Suprapubic skin (tissue), 4 donors: ENCODE measurements at regions not wholly inside any gene's neighbourhood (a gene's known extent, or its start where the extent isn't known, plus 50 kb on each side); places are given as distances from the start of the nearest gene placed in this dataset.

Experiments
- DNase-seq, 2 donors: peaks; one replicate each; pipeline ENCODE4 v3.0.0-alpha.2; 2019; ENCODE audit warnings: low spot score in 2 of 2
- H3K27ac ChIP-seq: fragments of 200-600 bp; sonication (generic); one replicate; pipeline ENCODE4 v1.5.1; 2019
- H3K27me3 ChIP-seq: fragments of 200-600 bp; sonication (generic); one replicate; pipeline ENCODE4 v1.5.1; 2019
- H3K36me3 ChIP-seq: fragments of 200-600 bp; sonication (generic); one replicate; pipeline ENCODE4 v1.5.1; 2019
- H3K4me1 ChIP-seq: fragments of 200-600 bp; sonication (generic); one replicate; pipeline ENCODE4 v1.5.1; 2019
- H3K4me3 ChIP-seq: fragments of 200-600 bp; sonication (generic); one replicate; pipeline ENCODE4 v1.5.1; 2019; ENCODE audit warnings: mild to moderate bottlenecking
- H3K9me3 ChIP-seq: fragments of 200-600 bp; sonication (generic); one replicate; pipeline ENCODE4 v1.5.1; 2019
- EP300 ChIP-seq: sonication (generic); formaldehyde crosslinking; IDR thresholded peaks from one replicate; pipeline ENCODE4 v1.6.1; 2017; ENCODE audit warnings: antibody characterized with exemption
- POLR2A ChIP-seq, 2 donors: fragments of 450-650 bp; IDR thresholded peaks; one replicate each; pipeline ENCODE4 v1.6.1; 2017; ENCODE audit warnings: antibody characterized with exemption in 2 of 2, mild to moderate bottlenecking in 2 of 2, moderate library complexity in 2 of 2
- POLR2AphosphoS5 ChIP-seq, 3 donors: sonication (generic); formaldehyde crosslinking; IDR thresholded peaks; one replicate each; pipeline ENCODE4 v1.6.1; 2017; ENCODE audit warnings: antibody characterized with exemption in 3 of 3
- WGBS: methylation state at CpG from one replicate; pipeline ENCODE4 v1.1.5; 2018; 5-methylcytosine and 5-hydroxymethylcytosine counted together
- TF ChIP-seq, protein P1 (sequence below), 2 donors: fragments of 200-600 bp in 1 of 2; fragments of 450-650 bp in 1 of 2; sonication (generic) in 1 of 2; IDR thresholded peaks; one replicate each; pipeline ENCODE4 v1.5.1; 2016 to 2019; ENCODE audit warnings: antibody characterized with exemption in 2 of 2, mild to moderate bottlenecking in 1 of 2, moderate library complexity in 1 of 2

DNA sequence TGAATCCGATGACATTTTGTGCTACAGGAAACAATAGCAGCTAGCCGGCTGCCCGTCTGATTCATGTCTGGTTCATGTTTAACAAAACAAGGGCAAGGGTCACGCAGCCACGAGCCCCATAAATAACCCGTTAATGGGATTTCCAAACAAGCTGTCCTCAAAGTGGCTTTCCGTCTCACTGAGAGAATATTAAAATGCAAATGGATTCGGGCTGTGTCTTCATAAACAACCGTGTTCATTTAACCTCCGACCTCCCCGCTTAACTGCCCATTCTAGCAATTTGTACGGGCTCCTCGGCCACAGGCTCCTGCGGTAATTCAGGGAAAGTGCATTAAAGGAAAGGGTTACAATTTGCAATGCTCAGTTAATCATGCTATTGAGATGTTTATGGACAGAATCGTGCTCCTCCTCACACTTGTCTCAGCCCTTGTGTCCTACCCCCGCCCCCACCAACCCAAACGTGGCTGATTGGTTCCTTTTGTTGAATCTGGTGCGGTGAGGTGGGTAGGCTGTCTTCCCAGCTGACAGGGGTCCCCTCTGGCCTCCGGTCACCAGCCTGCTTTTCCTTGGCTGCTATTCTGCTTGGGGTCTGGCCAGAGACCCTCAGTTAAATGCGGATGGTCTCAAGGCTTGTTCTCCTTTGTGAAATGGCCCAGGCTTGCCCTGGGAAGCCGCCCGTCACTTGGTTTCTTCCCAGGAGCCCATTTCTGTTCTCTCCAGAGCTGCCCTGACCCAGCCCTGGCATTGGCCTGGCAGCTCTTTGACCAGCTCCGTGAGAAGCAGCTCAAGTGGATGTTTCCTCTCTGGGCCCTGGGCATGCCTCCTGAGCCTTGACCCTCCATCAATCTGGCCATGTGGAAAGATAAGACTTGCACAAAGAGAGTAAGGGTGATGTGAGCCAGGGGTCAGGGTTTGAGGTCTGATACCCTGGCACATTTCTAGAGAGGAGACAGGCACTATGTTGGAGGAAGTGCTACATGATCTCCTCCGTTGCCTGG, 200.7 kb upstream of the POU3F1 start:
- H3K36me3 ChIP-seq: no peaks in the 10 kb centered on the region
- H3K27ac ChIP-seq: no peak overlapping the region
- no peaks in the 10 kb centered on the region for H3K4me1 ChIP-seq
- H3K4me3 ChIP-seq: no peak overlapping the region
- H3K9me3 ChIP-seq: no peaks in the 10 kb centered on the region
- peaks cover 7% of the 10 kb centered on the region for H3K27me3 ChIP-seq
- no peak for DNase-seq
- TF ChIP-seq EP300 (no peak), POLR2A (IDR thresholded peaks at IDR 0.05) (no peak), POLR2AphosphoS5 (IDR thresholded peaks at IDR 0.05) (no peak)
- TF ChIP-seq, protein P1, sequence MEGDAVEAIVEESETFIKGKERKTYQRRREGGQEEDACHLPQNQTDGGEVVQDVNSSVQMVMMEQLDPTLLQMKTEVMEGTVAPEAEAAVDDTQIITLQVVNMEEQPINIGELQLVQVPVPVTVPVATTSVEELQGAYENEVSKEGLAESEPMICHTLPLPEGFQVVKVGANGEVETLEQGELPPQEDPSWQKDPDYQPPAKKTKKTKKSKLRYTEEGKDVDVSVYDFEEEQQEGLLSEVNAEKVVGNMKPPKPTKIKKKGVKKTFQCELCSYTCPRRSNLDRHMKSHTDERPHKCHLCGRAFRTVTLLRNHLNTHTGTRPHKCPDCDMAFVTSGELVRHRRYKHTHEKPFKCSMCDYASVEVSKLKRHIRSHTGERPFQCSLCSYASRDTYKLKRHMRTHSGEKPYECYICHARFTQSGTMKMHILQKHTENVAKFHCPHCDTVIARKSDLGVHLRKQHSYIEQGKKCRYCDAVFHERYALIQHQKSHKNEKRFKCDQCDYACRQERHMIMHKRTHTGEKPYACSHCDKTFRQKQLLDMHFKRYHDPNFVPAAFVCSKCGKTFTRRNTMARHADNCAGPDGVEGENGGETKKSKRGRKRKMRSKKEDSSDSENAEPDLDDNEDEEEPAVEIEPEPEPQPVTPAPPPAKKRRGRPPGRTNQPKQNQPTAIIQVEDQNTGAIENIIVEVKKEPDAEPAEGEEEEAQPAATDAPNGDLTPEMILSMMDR (IDR thresholded peaks at IDR 0.05): no peak
- 68% methylated on average over 22 of the region's 24 CpGs for WGBS

DNA sequence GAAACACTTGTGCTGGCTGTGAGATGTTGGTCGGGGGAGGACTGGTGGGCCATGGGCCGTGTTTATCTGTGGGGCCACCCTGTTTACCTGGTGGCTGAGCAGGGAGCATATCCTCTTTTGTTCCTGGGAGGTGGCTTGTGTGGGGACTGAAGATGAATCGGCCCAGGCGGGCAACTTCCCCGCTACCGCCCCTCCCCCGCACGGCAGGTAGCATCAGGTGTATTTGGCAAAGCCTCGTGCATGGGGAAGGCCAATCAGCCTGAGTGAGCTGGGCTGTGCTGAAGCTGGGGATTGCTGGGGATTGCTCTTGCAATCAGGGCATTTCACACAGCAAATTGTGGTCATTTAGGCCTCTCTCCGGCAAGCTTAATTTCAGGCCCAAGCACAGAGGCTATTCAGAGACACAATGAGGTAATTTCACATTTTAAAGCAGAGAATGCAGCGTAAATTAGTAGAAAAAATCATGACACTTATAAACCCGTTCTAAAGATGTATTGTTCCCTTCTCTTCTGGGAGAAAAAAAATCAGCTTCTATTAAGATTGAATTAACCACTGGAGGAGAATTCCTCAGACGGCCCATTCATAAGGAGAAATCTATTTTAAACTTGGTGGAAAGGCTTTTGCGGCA, 197.7 kb upstream of the POU3F1 start:
- Histone ChIP-seq H3K27ac (no peak overlapping the region), H3K4me1 (no peaks in the 10 kb centered on the region), H3K9me3 (no peaks in the 10 kb centered on the region), H3K36me3 (no peaks in the 10 kb centered on the region), H3K4me3 (no peak overlapping the region), H3K27me3 (peaks cover 1% of the 10 kb centered on the region)
- DNase-seq: no peak
- WGBS: 71% methylated on average over 14 of the region's 14 CpGs
- TF ChIP-seq, protein P1 (IDR thresholded peaks at IDR 0.05): no peak
- TF ChIP-seq EP300 (no peak), POLR2A (IDR thresholded peaks at IDR 0.05) (no peak), POLR2AphosphoS5 (IDR thresholded peaks at IDR 0.05) (no peak)

DNA sequence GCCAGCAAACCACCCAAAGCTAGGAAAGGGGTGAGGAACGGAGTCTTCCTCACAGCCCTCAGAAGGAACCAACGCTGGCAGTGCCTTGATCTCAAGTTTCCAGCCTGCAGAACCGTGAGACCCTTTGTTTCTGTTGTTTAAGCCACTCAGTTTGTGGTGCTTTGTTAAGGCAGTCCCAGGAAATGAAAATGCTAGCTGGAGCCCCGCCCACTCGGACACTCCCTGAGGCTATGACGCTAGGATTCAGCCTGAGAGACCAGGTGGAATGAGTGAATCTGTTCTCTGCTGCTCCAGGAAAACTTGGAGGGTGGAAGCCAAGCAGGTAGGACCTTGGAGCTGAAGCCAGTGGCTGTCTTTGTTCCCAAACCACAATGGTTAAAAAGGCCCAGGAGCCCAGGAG, 196.5 kb upstream of the POU3F1 start:
- no peak overlapping the region for H3K27ac ChIP-seq
- DNase-seq: no peak

DNA sequence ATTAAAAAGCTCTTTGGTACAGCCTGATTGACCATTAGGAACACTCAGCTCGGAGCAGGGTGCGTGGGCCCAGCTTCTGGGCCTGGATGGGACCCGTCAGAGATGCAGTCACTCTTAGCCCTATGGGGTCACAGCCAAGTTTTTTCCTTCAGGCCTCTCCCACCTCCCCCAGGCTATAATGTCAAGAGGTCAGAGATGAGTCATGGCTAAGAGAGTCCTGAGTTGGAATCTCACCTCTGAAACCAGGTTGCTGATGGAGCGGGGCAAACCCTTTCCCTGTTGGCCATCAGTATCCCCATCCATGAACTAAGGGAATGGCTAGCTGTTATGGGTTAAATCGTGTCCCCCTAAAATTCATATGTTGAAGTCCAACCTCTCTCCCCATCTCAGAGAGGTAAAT, 195.9 kb upstream of the POU3F1 start:
- 86% methylated on average over 5 of the region's 5 CpGs for WGBS
- no peak for DNase-seq
- Histone ChIP-seq H3K4me1 (no peaks in the 10 kb centered on the region), H3K27me3 (peaks cover 2% of the 10 kb centered on the region), H3K36me3 (no peaks in the 10 kb centered on the region), H3K27ac (no peak overlapping the region), H3K9me3 (no peaks in the 10 kb centered on the region), H3K4me3 (no peak overlapping the region)
- TF ChIP-seq POLR2AphosphoS5 (IDR thresholded peaks at IDR 0.05): no peak
- no peak for TF ChIP-seq POLR2A (IDR thresholded peaks at IDR 0.05)
- TF ChIP-seq, protein P1 (IDR thresholded peaks at IDR 0.05): no peak
- TF ChIP-seq EP300: no peak

More for the DNA sequence above, 196.5 kb upstream of the POU3F1 start:
- no peaks in the 10 kb centered on the region for H3K4me1 ChIP-seq
- no peak overlapping the region for H3K4me3 ChIP-seq
- 78% methylated on average over 6 of the region's 6 CpGs for WGBS
- H3K36me3 ChIP-seq: no peaks in the 10 kb centered on the region
- H3K9me3 ChIP-seq: no peaks in the 10 kb centered on the region
- peaks cover 2% of the 10 kb centered on the region for H3K27me3 ChIP-seq
- TF ChIP-seq POLR2AphosphoS5 (IDR thresholded peaks at IDR 0.05) (no peak), POLR2A (IDR thresholded peaks at IDR 0.05) (no peak), EP300 (no peak)
- TF ChIP-seq, protein P1 (IDR thresholded peaks at IDR 0.05): no peak
